Hepatocyte (in vitro differentiated cells): ENCODE measurements at regions not wholly inside any gene's neighbourhood (a gene's known extent, or its start where the extent isn't known, plus 50 kb on each side); places are given as distances from the start of the nearest gene placed in this dataset.

Source experiments
- DNase-seq: peaks from one replicate; pipeline ENCODE4 v3.0.0-alpha.2; 2016; ENCODE audit warnings: low spot score
- H2AFZ ChIP-seq: fragments of 200-600 bp; sonication (generic); 2 replicates; pipeline ENCODE4 v1.6.0; 2016; ENCODE audit warnings: antibody characterized with exemption, mild to moderate bottlenecking
- H3K27ac ChIP-seq: fragments of 200-600 bp; sonication (generic); 2 replicates; pipeline ENCODE4 v1.5.1; 2016; ENCODE audit warnings: mild to moderate bottlenecking
- H3K27me3 ChIP-seq: fragments of 200-600 bp; sonication (generic); 2 replicates; pipeline ENCODE4 v1.6.1; 2016
- H3K36me3 ChIP-seq: fragments of 200-600 bp; sonication (generic); replicated peaks from 2 replicates; pipeline ENCODE4 v1.5.1; 2016; ENCODE audit warnings: low read depth; ENCODE audit not compliant: insufficient read depth
- H3K4me1 ChIP-seq: fragments of 200-600 bp; sonication (generic); 2 replicates; pipeline ENCODE4 v1.5.1; 2016; ENCODE audit warnings: mild to moderate bottlenecking, moderate library complexity; ENCODE audit not compliant: insufficient read depth
- H3K4me2 ChIP-seq: fragments of 200-600 bp; sonication (generic); 2 replicates; pipeline ENCODE4 v1.6.0; 2016
- H3K4me3 ChIP-seq: fragments of 200-600 bp; sonication (generic); 2 replicates; pipeline ENCODE4 v1.5.1; 2016; ENCODE audit warnings: mild to moderate bottlenecking
- H3K79me2 ChIP-seq: fragments of 200-600 bp; sonication (generic); 2 replicates; pipeline ENCODE4 v1.6.0; 2017; ENCODE audit warnings: mild to moderate bottlenecking
- H3K9me2 ChIP-seq: fragments of 200-600 bp; sonication (generic); replicated peaks from 2 replicates; pipeline ENCODE4 v1.6.0; 2017; ENCODE audit warnings: mild to moderate bottlenecking; ENCODE audit not compliant: insufficient read depth
- H3K9me3 ChIP-seq: fragments of 200-600 bp; sonication (generic); 2 replicates; pipeline ENCODE4 v1.5.1; 2016; ENCODE audit warnings: low read depth, mild to moderate bottlenecking
- H4K20me1 ChIP-seq: fragments of 200-600 bp; sonication (generic); 2 replicates; pipeline ENCODE4 v1.6.0; 2016; ENCODE audit warnings: mild to moderate bottlenecking; ENCODE audit not compliant: insufficient read depth, poor library complexity, severe bottlenecking
- EZH2 ChIP-seq: fragments of 200-600 bp; sonication (generic); IDR thresholded peaks from 2 replicates; pipeline ENCODE4 v1.6.1; 2016; ENCODE audit warnings: antibody characterized with exemption, mild to moderate bottlenecking, borderline replicate concordance
- EZH2phosphoT487 ChIP-seq: fragments of 200-600 bp; sonication (generic); IDR thresholded peaks from one replicate; pipeline ENCODE4 v1.6.1; 2018; ENCODE audit warnings: antibody characterized with exemption, mild to moderate bottlenecking, low read depth, moderate library complexity; ENCODE audit not compliant: unreplicated experiment, severe bottlenecking
- WGBS: methylation state at CpG from one replicate; pipeline ENCODE4 v1.1.6; 2016; ENCODE audit warnings: low lambda C conversion rate; ENCODE audit errors: missing lambda C conversion rate; 5-methylcytosine and 5-hydroxymethylcytosine counted together
- TF ChIP-seq, protein P1 (sequence below): fragments of 200-600 bp; sonication (generic); IDR thresholded peaks from 2 replicates; pipeline ENCODE4 v1.5.1; 2016; ENCODE audit warnings: antibody characterized with exemption, mild to moderate bottlenecking; ENCODE audit not compliant: poor library complexity

GRCh38 chr5:27906931-27907601 lies 868.7 kb upstream of the CDH9 start:
- Histone ChIP-seq H3K27me3 (no peaks in the 10 kb centered on the region), H3K9me3 (no peaks in the 10 kb centered on the region), H3K4me3 (no peak overlapping the region), H3K4me2 (peak overlapping the region; percentile 15), H3K9me2 (no peaks in the 10 kb centered on the region), H3K36me3 (no peaks in the 10 kb centered on the region), H2AFZ (no peak overlapping the region), H3K4me1 (no peaks in the 10 kb centered on the region), H3K27ac (peak overlapping the region; percentile 35), H4K20me1 (no peaks in the 10 kb centered on the region), H3K79me2 (no peaks in the 10 kb centered on the region)
- peak; percentile 15 for DNase-seq
- 59% methylated on average over 2 of the region's 2 CpGs for WGBS
- no peak for TF ChIP-seq EZH2
- no peak for TF ChIP-seq EZH2phosphoT487
- TF ChIP-seq, protein P1, sequence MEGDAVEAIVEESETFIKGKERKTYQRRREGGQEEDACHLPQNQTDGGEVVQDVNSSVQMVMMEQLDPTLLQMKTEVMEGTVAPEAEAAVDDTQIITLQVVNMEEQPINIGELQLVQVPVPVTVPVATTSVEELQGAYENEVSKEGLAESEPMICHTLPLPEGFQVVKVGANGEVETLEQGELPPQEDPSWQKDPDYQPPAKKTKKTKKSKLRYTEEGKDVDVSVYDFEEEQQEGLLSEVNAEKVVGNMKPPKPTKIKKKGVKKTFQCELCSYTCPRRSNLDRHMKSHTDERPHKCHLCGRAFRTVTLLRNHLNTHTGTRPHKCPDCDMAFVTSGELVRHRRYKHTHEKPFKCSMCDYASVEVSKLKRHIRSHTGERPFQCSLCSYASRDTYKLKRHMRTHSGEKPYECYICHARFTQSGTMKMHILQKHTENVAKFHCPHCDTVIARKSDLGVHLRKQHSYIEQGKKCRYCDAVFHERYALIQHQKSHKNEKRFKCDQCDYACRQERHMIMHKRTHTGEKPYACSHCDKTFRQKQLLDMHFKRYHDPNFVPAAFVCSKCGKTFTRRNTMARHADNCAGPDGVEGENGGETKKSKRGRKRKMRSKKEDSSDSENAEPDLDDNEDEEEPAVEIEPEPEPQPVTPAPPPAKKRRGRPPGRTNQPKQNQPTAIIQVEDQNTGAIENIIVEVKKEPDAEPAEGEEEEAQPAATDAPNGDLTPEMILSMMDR, result no peak

GRCh38 chr5:27906481-27906880 lies 868.1 kb upstream of the CDH9 start:
- no peak for DNase-seq
- no peak for TF ChIP-seq EZH2phosphoT487
- TF ChIP-seq, protein P1, result no peak
- no peak for TF ChIP-seq EZH2

GRCh38 chr5:27900761-27901160 lies 862.4 kb upstream of the CDH9 start:
- no peaks in the 10 kb centered on the region for H3K79me2 ChIP-seq
- H3K4me3 ChIP-seq, result no peak overlapping the region
- no peak overlapping the region for H3K27ac ChIP-seq
- H3K27me3 ChIP-seq, result no peaks in the 10 kb centered on the region
- no peak for DNase-seq
- H3K36me3 ChIP-seq, result no peaks in the 10 kb centered on the region
- H3K4me2 ChIP-seq, result no peak overlapping the region
- no peaks in the 10 kb centered on the region for H3K9me3 ChIP-seq
- WGBS, result 87% methylated on average over 3 of the region's 3 CpGs
- H3K9me2 ChIP-seq, result no peaks in the 10 kb centered on the region
- no peak overlapping the region for H2AFZ ChIP-seq
- H4K20me1 ChIP-seq, result no peaks in the 10 kb centered on the region
- H3K4me1 ChIP-seq, result no peaks in the 10 kb centered on the region
- TF ChIP-seq EZH2 (no peak), EZH2phosphoT487 (no peak)
- TF ChIP-seq, protein P1, result no peak

More at GRCh38 chr5:27906481-27906880, 868.1 kb upstream of the CDH9 start:
- 34% methylated on average over 2 of the region's 2 CpGs for WGBS
- H2AFZ ChIP-seq, result no peak overlapping the region
- peak overlapping the region; percentile 35 for H3K27ac ChIP-seq
- H3K4me1 ChIP-seq, result no peaks in the 10 kb centered on the region
- no peaks in the 10 kb centered on the region for H4K20me1 ChIP-seq
- H3K4me2 ChIP-seq, result peak overlapping the region; percentile 15
- no peaks in the 10 kb centered on the region for H3K9me2 ChIP-seq
- H3K9me3 ChIP-seq, result no peaks in the 10 kb centered on the region
- H3K79me2 ChIP-seq, result no peaks in the 10 kb centered on the region
- no peak overlapping the region for H3K4me3 ChIP-seq
- no peaks in the 10 kb centered on the region for H3K27me3 ChIP-seq
- no peaks in the 10 kb centered on the region for H3K36me3 ChIP-seq
